Activated CD4-positive, CD25-positive, alpha-beta regulatory T cell (primary cell): ENCODE measurements at regions not wholly inside any gene's neighbourhood (a gene's known extent, or its start where the extent isn't known, plus 50 kb on each side); places are given as distances from the start of the nearest gene placed in this dataset.

Source experiments
- DNase-seq, 4 experiments: peaks; one replicate each; lab custom pipeline; 2025; lab: John Stamatoyannopoulos, UW

DNA sequence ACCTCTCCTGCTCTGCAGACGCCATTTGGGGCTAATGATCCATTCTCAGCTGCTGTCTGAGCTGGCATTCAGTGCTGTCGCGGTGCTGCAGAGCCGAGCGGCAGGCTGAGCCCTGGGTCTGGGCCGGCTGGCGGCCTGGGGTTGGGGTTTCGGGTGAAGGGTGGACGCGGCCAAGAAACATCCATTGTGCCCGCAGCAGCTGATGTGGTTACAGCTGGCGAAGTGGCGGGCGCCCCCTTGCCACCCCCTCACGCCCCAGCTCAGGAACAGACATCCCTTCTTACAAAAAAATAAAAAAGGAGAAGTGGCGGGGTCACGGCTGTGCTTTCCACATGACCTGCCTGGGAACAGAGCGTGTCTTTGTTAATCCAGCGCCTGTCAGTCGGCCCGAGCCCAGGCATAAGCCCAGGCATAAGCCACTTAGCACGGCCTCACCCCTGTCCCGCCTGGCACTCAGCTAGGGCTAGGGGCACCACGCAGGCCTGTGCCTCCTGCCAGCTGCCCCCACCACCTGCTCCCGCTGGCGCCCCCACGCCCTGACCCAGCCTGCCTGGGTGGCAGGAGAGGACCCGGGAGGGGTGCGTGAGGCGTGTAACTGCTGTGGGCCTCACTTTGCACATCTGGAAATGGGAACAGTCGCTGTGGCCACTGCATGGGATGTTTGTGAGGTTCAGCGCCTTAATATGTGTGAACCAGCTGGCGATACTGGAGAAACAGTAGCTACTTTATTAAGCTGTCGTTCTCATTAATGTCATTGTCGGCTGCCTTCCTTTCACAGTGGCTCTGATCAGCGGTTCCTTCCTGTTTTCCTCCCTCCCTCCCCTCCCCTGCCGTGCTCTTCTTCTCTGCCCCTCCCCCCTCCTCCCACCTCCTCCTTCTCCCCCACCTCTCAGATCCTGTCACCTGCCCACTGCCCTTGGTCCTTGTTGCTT is 197.7 kb upstream of the CIBAR2 start:
- peak in 1 of 4 experiments; percentile 13 for DNase-seq

DNA sequence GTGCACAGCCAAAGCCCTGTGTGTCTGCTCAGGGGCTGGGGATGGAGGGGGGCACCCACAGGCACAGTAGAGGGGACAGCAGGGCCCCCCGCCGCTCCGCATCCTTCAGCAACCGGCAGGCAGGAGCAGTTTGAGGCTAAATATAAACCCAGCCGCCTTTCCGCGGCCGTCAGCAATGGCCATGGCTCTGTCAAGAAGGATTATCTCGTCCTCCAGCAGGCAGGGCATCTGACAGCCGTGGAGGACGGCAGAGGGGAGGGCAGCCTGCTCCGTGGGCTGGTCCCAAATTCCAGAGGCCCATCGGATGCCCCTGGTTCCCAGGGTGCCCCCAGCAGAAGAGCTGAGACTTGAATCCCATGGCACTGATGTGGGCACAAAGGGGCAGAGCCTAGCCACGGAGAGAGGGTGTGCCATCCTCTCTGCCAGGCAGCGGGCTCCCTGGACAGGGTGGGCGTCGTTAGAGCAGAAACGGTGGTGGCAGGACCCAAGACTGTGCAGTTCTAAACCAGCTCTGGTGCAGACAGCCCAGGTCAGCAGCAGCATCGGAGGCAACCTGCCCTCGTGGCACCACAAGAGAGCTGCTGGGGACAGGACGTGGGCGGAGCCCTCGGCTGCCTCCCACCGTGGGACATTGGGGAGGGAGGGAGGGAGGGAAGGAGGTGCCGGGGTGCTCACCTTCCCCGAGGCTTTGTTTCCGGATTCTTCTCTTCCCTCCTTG is 198.8 kb upstream of the CIBAR2 start:
- DNase-seq = no peak

DNA sequence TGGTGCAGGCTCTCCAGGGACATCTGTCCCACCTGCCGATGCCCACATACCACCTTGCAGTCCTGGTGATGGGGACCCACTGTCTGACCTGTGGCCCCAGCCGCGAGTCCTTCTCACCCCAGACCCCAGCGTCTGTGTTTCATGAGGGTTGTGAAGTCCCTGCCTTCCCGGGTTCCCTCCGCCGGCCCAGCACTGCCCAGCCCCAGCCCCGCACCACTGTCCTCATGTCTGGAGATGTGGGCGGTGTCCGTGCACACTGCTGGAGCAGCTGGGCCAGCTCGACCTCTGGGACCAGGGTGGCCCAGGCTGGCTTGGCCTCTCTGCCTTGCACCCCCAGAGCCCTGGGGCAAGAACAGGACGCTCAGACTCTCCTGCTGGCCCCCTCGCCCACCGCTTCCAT is 199.5 kb upstream of the CIBAR2 start:
- DNase-seq = no peak

DNA sequence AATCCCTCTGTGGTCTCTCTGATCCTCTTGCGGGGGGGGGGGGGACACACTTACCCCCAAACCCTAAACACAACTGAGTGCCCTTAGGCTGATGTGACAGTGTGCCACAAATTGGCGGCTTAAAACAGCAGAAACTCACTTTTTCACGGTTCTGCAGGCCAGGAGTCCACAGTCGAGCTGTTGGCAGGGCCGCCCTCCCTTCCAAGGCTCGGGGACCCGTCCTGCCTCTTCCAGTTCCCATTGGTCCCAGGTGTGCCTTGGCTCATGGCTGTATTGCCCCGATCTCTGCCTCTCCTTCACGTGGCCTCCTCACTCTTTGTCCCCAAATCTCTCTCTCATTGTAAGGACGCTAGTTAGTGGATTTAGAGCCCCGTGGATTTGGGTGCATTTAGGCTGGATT is 199.9 kb upstream of the CIBAR2 start:
- no peak for DNase-seq

DNA sequence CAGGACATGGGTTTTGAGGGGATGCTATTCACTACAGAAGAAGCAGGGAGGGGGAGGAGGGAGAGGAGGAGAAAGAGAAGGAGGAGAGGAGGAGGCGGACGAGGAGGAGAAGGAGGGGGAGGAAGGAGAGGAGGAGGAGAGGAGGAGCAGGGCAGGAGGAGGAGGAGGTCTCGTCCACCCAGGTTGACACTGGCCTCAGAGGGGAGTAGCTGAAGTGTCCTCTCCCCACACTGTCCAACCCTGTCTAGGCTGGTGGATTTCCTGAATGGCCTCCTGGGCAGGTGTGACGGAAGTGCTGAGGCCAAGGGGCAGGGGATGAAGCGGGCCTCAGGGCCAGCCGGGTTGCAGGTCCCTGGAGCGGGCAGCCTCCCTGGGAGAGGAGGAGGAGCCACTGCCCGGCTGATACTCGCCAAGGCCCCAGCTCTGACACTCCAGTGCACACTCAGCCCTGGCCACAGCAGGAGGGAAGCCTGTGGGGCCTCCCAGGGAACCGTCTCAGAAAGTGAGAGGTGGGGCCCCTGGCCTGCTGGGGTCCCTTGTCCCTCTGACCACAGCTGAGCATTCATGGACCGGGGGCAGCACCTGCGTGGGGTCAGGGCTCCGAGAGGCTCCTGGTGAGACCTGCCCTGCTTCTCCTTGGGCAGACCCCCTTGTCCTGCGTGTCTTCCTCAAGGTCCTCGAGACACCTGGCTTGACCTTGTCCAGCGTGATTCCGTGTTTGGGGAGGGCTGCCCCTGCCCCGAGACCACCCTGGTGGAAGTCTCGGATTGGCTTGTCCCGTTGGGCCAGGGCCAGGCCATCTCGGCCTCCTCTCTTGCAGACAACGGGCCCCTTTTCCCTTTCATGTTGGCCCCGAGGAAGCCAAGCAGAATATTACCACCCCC is 200.6 kb upstream of the CIBAR2 start:
- DNase-seq = no peak

DNA sequence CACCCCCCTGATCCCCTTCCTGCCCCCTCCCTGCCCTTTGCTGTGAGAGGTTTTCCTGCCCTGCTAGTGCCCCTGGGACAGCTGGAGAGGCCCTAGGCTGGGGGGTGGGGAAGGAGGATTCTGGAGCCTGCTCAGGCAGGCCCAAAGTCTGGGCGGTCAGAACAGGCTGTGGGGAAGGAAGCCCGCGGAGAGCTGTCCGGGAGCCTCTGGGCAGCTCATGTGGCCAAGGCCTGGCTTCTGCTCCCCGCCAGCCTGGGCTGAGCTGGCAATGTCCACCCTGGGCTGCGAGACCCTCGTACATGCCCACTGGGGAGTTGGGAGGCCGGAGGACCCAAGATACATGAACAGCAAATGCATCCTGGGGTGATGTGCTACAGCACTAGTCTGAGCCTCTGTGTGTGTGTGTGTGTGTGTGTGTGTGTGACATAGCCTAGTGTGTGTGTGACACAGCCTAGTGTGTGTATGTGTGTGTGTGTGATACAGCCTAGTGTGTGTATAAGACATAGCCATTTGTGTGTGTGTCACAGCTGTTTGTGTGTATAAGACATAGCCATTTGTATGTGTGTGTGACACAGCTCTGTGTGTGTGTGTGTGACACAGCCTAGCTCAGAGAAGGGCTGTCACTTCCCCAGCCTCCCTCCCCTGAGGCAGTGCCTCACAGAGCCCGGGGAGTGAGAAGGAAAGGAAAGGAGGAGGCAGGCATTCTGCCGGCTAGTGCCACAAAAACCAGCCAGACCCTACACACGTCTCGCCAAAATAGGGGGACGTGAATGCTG is 201.4 kb upstream of the CIBAR2 start:
- DNase-seq = no peak

DNA sequence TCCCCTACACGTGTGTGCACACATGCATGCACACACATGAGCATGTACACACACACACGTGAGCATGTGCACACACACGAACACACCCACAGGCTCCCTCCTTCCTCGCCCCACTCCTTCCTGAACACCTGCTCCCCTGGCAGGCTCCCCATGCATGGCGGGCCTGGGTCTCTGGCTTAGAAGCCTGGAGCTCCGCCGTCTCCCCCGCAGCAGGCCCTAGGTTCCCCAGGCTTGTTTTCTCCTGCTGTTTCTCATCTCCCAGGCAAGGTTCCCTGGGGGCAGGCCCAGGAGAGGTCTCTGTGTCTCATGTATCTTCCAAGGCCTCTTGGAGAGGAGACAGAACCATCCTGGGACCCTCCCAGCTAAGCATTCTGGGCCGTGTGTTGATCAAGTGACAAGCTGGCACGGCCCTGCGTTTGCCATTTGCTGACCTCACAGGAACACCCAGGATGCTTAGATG is 202.3 kb upstream of the CIBAR2 start:
- no peak for DNase-seq

DNA sequence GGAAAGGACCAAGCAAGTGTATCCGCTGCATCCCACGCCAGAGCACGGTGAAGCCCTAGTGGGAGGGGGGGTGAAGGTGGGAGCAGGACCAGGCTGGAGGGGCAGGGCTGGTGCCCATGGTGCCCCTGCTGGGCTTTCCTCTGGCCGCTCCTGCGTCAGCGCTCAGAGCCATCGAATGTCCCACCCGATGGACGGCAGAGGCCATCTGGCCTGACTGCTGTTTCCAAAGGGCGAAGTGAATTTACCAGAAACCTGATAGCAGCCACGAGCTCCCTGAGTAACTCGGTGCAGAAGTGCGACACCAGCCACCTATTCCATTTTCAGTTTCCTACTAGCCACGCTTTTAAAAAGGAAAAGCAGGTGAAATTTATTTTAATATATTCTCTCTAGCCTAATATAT is 203.6 kb upstream of the CIBAR2 start:
- no peak for DNase-seq

DNA sequence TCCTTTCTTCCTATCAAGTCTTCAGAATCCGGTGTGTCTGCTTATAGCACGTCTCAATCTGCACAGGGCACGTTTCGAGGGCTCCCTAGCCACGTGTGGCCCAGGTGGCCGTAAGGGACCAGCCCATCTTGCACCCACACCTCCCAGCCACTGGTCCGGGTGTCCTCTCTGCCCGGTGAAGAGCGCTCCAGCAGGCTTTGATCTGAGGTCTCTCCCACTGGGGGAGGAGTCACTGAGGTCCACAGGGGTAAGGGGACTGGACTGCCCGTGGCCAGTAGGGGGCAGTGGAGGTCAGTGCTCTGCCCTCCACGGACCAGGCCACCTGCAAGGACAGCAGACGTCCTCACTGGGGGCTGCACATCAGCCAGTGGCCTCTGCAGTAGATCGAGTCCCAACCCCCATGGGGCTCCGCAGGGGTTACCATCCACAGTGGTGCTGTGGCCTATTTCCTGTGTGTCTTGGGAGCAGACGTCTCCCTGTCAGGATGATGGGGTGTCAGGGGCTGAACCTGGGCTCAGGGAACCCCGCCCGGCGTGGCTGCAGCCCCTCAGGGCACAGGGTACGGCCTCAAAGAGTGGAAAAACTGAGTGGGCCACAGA is 204.1 kb upstream of the CIBAR2 start:
- DNase-seq = peak in 2 of 4 experiments; percentile 10 to 21

DNA sequence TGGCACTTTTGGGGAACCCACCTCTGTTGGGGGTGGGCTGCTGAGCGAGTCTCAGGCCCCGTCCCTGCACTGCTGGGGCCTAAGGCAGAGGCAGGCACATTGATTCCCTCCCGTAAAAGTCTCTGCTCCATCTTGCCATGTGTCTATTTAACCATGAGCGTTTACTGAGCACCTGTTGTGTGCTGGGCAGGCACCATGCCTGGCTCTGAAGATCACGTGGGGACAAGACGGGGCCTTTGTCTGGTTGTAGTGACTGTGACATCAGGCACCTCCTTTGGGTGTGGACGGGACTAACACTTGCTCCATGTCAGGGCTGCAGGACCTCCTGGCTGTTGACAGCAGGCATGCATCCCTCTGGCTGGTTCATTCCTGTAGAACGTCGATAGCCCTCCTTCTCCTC is 204.7 kb upstream of the CIBAR2 start:
- DNase-seq = no peak

DNA sequence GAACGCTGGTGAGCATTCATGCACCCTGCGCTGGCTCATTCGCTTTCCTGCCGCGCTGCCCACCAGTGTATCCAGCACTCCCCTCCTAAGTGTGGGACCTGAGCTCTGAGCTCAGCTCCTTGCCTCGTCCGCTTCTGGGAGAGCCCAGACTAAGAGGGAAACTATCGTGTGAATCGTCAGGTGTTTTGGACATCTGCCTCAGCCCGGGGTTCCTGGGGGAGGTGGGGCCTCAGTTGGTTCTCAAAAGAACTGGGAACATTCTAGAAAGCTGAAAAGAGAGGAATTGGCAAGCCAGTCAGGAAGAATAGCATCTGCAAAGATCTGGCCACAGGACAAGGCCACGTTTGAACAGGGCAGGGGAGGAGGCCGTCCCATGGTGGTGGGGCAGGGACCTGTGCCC is 205.4 kb upstream of the CIBAR2 start:
- DNase-seq = no peak

DNA sequence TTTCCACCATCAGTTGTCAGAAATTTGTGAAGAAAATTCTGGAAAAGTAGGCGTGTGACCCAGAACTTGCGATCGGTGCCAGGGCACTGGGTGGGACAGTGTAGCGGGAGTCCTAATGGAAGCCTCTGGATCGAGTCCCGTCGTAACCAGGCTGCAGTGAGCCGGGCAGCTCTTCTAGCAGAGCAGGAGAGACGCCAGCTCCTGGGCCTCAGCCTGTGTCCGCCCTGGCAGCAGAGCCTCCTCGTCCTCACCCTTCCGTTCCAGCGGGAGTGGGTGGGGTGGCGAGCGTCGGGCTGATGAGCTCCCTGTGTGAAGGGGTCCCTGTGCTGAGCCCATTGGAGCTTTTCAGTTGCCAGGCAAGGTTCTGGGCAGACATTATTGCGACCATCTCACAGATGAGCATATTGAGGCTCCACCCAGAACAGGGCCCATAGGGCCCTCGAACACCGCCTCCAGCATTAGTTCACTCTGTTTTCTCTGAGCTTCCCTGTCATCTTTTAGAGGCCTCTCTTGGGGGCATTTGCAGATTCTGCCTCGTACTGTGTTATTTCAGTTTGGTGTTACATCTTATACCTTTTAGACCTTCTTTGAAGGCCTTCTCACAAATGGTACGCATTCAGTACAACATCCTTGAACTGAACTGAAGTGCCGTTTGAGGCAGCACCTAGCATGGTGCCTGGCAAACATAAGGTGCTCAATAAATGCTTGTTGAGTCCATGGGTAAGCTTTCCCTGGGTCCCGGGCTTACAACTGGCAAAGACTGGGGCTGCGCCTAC is 207.1 kb upstream of the CIBAR2 start:
- no peak for DNase-seq

DNA sequence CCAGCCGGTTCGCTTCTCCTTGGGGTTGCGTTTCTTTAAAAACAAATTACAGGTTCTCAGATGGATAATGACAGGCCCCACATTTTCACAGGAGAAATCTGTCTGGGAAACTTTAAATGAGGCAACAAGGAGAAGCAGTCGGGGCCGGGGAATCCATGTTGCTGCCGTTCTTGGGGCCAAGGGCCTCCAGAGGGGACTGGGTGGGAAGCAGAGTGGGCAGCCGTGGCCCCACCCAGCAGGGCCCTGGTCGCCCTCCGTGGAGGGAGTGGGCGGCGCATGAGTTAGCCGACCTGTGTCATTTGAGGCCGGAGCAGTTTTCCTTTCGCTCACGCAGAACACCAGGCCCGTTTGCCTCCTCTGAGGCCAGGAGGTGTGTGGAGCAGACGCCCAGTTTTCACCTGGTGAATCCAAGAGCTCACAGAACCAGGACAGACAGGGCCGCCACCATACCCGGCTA is 207.7 kb upstream of the CIBAR2 start:
- DNase-seq = no peak

DNA sequence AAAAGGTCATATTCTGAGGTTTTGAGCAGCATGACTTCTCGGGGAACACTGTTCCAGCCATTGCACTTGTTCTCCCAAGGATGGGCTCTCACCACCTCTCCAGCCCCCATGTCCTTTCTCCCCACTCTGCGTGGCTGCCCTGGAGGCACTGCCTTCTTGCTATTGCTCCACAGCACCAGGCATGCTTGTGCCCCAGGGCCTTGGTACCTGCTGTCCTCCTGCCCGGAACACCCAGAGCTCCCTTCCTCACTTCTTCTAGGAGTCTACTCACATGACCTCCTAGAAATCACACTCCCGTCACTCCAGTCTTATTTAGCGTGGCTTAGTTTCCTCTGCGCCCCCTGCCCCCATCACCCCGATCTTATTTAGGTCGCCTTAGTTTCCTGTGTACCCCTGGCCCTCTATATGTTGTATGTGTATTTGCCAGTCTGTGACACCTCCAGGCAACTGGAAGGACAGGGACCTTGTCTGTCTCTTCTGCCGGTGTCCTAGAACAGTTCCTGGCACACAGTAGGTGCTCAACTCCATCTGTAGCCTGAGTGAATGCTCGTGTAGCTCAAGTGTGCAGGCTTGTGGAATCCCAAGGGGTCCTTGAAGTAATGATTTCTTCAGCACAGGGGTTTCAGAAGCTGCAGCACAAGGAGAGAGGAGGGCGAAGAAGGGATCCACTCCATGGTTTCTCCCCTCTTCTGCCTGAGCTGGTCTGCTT is 208.6 kb upstream of the CIBAR2 start:
- no peak for DNase-seq

DNA sequence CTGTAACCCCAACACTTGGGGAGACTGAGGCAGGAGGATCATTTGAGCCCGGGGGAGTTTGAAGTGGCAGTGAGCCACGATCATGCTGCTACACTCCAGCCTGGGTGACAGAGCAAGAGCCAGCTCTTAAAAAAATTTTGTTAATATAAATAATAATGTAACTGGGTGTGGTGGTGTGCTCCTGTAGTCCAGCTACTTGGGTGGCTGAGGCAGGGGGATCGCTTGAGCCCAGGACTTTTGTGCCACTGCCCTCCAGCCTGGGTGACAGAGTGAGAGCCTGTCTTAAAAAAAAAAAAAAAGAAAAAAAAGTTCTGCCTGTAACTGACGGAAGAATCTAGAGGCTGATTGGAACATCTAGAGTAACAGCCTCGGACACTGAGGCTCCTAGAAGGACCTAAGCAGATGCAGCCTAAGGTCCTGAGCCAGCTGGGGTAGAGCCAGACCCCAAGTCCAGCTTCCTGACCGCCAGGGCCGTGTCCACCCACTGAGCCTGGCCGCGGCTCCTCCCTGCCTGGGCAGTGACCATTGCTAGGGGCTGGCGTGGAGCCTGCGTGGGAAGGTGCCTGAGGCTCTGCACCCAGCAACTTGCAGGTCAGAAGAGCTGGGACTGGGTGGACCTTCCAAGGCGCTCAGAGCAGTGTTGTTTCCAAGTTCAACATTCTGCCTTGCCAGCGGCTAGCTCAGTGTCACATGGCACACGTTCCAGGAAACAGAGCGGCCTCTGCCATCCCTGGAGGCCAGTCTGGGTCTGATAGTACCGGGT is 209.4 kb upstream of the CIBAR2 start:
- DNase-seq = no peak

DNA sequence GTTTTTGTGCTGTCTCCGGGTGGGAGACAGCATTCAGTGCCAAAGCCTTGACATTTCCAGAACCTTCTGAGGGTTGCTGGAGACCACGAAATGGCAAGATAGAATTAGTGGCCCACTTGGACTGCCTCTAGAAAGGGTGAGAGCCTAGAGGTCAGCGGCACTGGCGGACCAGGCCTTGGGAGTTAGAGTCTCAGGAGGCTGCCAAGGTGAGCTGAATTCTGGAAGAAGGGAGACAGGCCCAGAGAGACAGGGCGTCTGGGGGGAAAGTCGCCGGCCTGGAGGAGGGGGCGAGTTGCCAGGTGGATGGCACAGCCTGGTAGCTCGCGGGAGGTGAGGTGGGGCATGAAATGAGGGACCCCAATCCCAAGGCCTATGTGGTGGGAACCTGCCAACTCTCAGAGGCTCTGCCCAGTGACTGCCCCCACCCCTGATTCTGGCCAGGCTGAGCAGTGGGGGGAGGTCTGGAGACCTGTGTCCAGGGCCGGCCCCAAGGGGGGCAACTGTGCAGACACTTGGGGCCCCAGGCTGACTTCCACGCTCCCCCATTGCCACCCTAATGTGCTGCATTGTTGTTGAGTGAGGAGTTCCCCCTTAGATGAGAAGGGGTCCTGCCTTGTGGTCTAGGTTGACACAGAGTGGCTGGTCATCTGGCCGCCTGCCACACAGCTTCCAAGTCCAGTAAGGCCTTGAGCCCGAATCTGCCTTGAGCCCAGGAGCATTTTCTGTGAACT is 211.1 kb upstream of the CIBAR2 start:
- DNase-seq = no peak

DNA sequence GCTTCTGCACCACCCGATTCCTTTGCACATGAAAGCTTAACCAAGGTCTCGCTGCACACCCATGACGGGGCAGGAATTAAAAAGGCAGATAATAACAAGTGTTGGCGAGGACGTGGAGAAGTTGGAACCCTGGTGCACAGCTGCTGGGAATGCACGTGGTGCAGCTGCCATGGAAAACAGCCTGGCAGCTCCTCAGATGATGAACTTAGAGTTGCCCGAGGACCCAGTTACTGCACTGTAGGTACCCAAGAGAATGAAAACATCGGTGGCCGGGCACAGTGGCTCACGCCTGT is 211.6 kb upstream of the CIBAR2 start:
- DNase-seq = no peak

DNA sequence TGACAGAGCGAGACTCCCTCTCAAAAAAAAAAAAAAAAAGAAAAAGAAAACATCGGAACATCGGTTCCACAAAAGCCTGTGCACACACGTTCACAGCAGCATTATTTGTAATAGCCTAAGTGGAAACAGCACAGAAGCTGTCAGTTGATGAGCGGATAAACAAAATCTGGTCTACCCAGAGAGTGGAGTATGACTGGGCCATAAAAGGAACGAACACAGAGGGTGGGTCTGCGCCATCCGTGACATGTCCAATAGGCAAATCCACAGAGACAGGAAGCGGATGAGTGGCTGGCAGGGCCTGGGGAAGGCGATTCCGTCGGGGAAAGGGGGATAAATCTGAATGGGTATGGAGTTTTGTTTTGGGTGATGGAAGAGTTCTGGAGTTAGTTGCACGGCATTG is 212.2 kb upstream of the CIBAR2 start:
- DNase-seq = no peak
